Left forelimb (tissue), 1 donor: ENCODE measurements at regions not wholly inside any gene's neighbourhood (a gene's known extent, or its start where the extent isn't known, plus 50 kb on each side); places are given as distances from the start of the nearest gene placed in this dataset.
"Not testable (repeated sequence)": the region's sequence is repeated elsewhere in the genome, so short reads cannot be mapped to it uniquely, and the experiment has no call there.

Experiments used
- DNase-seq: peaks from one replicate; pipeline ENCODE4 v3.0.0-alpha.2; 2018; ENCODE audit warnings: low spot score

DNA sequence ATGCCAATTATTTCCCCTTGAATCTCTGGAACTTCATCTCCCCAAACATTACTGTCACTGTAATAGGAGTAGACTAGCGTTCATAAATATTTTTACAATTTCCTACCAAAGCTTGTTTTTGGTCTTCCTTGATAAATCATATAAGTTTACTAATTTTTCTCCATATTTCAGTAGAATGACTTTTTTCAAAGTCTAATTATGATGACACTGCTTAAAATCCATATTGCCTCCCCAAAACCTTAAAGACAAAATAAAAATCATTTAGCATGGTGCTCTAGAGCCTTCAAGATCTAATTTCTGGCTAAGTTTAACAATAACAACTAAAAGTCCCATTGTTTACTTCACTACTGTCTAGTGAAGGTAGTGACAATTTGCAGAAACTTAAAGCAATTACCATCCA lies 474.2 kb upstream of the CHRM3 start:
- no peak for DNase-seq

GRCh38 chr1:238902752-238903151 lies 483.6 kb upstream of the CHRM3 start:
- DNase-seq, result not testable (repeated sequence)

GRCh38 chr1:238900334-238900865 lies 486.0 kb upstream of the CHRM3 start:
- DNase-seq, result no peak

DNA sequence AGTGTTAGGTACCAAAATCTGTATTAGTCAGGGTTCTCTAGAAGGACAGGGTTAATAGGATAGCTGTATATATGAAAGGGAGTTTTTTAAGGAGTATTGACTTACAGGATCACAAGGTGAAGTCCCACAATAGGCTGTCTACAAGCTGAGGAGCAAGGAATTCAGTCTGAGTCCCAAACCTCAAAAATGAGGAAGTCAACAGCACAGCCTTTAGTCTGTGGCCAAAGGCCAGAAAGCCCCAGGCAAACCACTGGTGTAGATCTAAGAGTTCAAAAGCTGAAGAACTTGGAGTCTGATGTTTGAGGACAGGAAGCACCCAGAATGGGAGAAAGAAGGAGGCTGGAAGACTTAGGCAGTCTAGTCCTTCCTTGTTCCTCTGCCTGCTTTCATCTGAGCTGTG lies 487.5 kb upstream of the CHRM3 start:
- no peak for DNase-seq

DNA sequence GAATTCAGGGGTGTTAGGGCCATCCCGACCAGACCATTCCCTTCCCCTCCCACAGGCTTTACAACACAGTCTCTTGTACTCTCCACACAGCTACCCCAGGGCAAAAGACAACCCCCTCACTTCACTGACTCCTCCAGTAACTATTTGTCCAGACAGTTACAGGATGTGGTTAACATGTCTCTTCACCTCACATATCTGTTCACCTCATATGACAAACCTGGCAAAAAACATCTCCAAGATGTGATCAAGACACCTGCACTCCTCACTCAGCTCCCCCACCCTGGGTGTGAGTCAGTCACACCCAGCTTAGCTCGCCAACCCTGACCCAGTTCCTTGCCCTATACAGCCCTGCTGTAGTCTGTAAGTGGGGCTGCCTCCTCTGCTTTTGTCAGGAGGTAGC lies 490.5 kb upstream of the CHRM3 start:
- DNase-seq, result no peak

GRCh38 chr1:238892612-238893011 lies 493.8 kb upstream of the CHRM3 start:
- no peak for DNase-seq

DNA sequence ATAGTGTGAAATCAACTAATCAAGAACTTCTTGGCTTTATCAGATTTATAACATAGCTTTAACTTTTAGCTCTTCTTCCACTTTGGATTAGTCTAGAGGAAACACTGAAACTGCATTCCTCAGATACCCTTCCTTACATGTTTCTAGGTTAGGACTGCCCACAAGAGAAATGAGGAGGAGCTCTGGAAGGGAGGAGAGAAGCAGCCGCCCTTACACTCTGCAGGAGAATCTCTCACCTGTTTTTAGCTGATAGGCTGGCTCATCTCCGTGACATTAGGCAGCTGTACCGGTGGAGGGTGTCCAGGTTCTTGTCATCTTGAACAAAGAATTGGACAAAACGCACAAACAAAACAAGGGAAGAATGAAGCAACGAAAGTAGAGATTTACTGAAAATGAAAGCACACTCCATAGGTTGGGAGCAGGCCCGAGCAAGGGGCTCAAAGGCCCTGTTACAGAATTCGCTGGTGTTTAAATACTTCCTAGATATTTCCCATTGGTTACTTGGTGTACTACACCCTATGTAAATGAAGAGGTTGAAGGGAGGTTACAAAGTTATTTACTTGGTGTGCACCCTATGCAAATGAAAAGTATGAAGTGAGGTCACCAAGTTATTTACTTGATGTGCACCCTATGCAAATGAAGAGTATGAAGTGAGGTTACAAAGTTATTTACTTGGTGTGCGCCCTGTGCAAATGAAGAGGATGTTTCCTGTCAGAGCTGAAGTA lies 524.9 kb upstream of the CHRM3 start:
- no peak for DNase-seq

- no peak for DNase-seq
These were observed 552.4 kb upstream of the CHRM3 start for GRCh38 chr1:238833919-238834318.

DNA sequence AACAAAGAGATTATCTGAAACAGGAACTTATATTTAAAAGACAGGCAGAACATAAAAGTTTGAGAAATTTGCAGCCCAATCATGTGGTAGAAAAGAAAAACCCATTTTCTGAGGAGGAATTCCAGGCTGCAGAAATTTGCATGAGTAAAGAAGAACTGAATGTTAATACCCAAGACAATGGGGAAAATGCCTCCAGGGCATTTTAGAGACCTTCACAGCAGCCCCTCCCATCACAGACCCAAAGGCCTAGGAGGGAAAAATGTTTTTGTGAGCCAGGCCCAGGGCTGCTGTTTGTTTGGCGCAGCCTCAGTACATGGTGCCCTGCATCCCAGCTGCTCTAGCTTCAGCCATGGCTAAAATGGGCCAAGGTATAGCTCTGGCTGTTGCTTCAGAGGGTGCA lies 554.3 kb upstream of the CHRM3 start:
- DNase-seq, result no peak

GRCh38 chr1:238830036-238830611 lies 556.2 kb upstream of the CHRM3 start:
- no peak for DNase-seq

DNA sequence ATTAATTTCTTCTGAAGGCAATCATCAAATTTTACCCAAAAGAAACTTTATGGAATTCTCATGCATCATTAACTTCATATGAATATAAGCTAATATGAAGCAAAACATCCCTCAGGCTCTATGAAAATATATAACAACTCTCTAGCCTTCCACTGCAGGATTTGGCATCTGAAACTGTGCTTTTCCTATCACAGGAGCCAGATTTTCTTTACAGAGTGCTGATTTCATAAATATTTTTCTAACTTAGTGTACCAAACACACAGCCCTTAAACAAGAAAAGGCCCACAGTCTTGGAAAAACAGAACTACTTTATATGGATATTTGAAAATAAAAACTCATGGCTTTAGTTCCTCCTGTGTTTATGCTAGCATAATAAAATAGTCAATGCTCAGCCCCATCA lies 559.5 kb upstream of the CHRM3 start:
- DNase-seq, result no peak

DNA sequence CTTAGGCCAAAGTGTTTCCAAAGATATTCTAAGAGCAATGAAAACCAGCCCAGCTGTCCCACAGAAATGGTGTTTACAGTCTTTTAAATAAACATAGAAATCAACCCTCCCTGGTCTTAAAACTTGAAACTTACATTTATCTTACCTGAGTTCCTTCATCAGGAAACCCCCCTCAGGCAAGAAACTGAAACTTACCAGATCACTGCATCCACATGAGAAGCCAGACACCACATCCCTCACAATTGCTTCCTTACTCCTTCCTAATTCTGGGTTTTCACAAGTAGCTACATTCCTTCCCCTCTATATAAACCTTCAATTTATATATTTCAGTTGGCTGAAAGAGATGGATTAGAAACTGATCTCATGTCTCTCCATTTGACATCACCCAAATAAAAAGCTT lies 563.0 kb upstream of the CHRM3 start:
- no peak for DNase-seq

- DNase-seq, result no peak
These were observed 575.0 kb upstream of the CHRM3 start for GRCh38 chr1:238811211-238811879.

- DNase-seq, result no peak
These were observed 595.5 kb upstream of the CHRM3 start for GRCh38 chr1:238790882-238791281.

DNA sequence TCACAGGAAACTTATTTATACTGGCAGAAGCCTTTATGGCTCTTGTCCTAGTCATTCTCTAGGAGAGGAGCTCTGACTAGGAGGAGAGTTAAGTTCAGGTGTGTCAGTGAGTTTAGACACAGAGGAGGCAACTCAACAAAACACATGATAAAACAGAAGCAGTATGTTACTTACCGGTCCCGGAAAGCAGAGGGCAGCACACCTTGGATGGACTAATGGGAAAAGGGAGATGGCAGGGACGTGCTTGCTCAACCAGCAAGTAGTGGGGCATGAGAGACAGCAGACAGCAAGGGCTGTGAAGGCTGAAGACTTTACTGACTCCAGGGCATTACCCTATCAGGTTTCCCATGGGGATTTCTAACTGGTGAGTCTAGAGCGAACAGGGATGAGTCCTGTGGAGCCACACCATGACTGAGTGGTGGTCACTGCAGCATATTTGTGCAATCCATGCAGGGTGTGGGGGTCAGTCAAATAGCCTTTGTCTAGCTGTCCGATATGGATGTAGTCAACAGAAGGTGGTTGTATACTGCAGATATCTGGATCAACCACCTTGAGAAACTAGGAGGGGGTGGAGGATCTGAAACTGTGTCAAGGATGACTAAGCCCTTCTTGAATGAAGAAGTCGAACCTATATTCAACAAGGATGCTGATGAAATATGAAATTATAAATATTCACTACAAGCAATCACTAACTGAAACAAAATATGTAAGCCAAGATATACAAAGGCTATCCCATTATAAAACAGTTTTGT lies 596.3 kb upstream of the CHRM3 start:
- no peak for DNase-seq

DNA sequence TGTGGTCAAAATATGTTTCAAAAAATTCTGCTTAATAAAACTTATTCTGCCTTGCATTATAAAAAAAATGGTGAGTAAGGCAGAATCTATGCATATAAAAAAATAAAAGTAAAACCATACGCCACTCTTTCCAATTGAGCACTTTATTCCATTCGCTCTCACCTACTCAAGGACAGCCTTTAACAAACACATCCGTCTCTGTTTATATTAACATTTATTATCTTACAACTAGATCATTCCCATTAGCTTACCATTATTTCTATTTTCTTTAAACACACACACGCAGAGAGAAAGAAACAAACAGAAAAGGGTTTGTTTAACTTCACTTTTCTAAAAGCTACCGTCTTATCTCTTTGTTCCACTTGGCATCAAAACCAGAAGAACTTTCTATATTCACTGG lies 598.9 kb upstream of the CHRM3 start:
- DNase-seq, result no peak

DNA sequence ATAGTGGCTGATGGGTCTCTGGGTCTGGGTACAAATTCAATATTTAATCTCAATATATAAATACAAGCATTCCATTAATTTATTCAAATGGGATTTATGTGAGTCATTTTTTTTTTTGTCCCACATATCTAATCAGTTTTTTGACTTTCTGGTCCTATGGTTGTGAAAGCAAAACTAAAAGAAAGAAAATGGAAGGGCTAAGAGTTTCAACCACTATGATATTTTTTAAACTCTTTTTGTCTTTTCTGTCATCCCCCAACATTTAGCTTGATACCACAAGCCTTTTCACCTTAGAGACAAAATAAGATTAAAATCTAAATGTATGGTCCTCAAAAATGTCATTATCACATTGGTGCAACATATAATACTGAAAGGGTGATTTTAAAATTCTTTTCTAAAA lies 602.7 kb upstream of the CHRM3 start:
- no peak for DNase-seq

DNA sequence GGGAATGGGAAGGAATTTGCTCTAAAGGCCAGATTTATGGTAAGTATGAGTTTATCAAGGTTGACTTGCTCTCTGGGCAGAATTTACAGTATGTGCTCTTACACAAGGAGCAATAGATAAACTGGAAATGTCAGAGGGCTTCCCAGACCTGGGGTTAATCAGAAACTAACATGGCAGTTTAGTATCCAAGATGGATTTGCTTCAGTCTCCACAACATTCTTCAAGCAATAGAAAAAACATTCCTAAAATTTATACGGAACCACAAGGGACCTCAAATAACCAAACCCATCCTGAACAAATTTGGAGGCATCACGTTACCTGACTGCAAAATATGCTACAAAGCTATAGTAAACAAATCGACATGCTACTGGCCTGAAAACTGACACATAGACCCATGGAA lies 606.7 kb upstream of the CHRM3 start:
- no peak for DNase-seq

- DNase-seq, result no peak
These were observed 608.3 kb upstream of the CHRM3 start for GRCh38 chr1:238778113-238778512.

- DNase-seq, result no peak
These were observed 608.8 kb upstream of the CHRM3 start for GRCh38 chr1:238777551-238777950.

- no peak for DNase-seq
These were observed 610.2 kb upstream of the CHRM3 start for GRCh38 chr1:238776126-238776525.

DNA sequence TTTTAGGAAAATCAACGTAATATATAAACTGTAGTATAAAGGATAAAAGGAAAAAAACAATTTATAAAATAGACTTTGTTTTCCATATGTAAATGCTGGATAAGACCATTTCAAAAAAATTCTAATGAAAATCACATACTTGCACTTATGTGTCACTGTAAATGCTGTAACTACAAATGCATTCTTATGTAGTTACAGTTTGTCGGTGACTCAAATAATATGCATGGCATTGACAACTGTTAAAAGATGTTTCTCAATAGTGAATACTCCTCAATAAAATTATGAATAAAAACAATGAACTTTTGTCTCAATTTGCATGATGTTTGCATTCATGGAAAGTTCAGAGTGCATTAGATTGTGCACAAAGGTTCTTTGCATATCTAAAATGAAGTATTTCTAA lies 614.0 kb upstream of the CHRM3 start:
- DNase-seq, result no peak

DNA sequence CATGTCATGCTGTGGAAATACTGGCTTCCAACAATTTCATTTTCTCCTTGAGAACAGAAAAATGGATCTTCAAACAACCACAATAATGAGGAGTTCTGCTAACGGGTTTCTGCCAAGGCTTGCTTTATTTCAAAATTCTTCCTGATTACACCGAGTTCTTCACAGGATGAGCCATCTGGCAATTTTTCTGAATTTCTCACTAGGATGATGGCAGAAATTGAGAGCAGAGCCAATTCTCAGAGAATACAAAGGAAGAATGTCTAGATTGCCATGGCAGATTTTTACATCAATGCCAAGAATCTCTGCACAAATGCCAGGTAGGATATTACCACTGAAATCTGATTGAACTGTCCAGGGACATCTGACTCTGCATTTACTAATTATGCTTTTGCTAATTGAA lies 619.0 kb upstream of the CHRM3 start:
- no peak for DNase-seq
